ENCODE measurements at regions not wholly inside any gene's neighbourhood (a gene's known extent, or its start where the extent isn't known, plus 50 kb on each side); places are given as distances from the start of the nearest gene placed in this dataset.

- TF ChIP-seq, protein P1, sequence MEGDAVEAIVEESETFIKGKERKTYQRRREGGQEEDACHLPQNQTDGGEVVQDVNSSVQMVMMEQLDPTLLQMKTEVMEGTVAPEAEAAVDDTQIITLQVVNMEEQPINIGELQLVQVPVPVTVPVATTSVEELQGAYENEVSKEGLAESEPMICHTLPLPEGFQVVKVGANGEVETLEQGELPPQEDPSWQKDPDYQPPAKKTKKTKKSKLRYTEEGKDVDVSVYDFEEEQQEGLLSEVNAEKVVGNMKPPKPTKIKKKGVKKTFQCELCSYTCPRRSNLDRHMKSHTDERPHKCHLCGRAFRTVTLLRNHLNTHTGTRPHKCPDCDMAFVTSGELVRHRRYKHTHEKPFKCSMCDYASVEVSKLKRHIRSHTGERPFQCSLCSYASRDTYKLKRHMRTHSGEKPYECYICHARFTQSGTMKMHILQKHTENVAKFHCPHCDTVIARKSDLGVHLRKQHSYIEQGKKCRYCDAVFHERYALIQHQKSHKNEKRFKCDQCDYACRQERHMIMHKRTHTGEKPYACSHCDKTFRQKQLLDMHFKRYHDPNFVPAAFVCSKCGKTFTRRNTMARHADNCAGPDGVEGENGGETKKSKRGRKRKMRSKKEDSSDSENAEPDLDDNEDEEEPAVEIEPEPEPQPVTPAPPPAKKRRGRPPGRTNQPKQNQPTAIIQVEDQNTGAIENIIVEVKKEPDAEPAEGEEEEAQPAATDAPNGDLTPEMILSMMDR (IDR thresholded peaks at IDR 0.05; ENCODE audit: low read length): no peak
- TF ChIP-seq EZH2 (optimal IDR thresholded peaks at IDR 0.05; ENCODE audit: low read depth, low read length): no peak
- no peak for TF ChIP-seq EZH2phosphoT487 (IDR thresholded peaks at IDR 0.05; ENCODE audit: low read length)
Measured at GRCh38 chr1:80245813-80246212, 1239.3 kb upstream of the ADGRL4 start.

Data from MM.1S (cell line).